ENCODE measurements at regions not wholly inside any gene's neighbourhood (a gene's known extent, or its start where the extent isn't known, plus 50 kb on each side); places are given as distances from the start of the nearest gene placed in this dataset.

- peaks cover 3% of the 10 kb centered on the region; the same call in 1 of the 2 replicates for H3K9me2 ChIP-seq (ENCODE audit: insufficient read depth)
- H3K9me3 ChIP-seq (ENCODE audit: control insufficient read depth in 1 of 2, insufficient read depth in 1 of 2, low read depth in 1 of 2, low read length in 2 of 2), result no peaks in the 10 kb centered on the region
- no peak for DNase-seq (ENCODE audit: low read depth, low spot score)
- ChIA-PET CTCF (no interaction called here), RAD21 (ENCODE audit: low non-redundant PET in 1 of 2, low total read pairs in 2 of 2, uncharacterized antibody in 2 of 2, unreplicated experiment in 2 of 2) (interaction anchor here in 1 of 2 experiments (0.6 kb wide), 1 partner anchor 36 kb away, joined by 7 read pairs; no protein-coding TSS in a partner anchor), POLR2A (no interaction called here)
- no peaks in the 10 kb centered on the region for H3K4me1 ChIP-seq (ENCODE audit: control insufficient read depth in 1 of 2, insufficient read depth in 2 of 2, low read length in 2 of 2)
- H4K20me1 ChIP-seq (ENCODE audit: insufficient read depth), result no peaks in the 10 kb centered on the region
- H3K4me2 ChIP-seq (ENCODE audit: low read length), result no peak overlapping the region
- H3K27me3 ChIP-seq (ENCODE audit: insufficient read depth, low read length), result no peaks in the 10 kb centered on the region
- no peaks in the 10 kb centered on the region for H3K36me3 ChIP-seq (ENCODE audit: control insufficient read depth in 1 of 2, insufficient read depth in 2 of 2, low read length in 2 of 2)
- no peak overlapping the region for H3K9ac ChIP-seq (ENCODE audit: low read length)
- H3K27ac ChIP-seq (ENCODE audit: low read depth, low read length), result no peak overlapping the region
- BruUV-seq (replicated peaks), result no TSS peak
- no peak overlapping the region for H2AFZ ChIP-seq (ENCODE audit: low read depth, low read length, poor library complexity, severe bottlenecking)
- TF ChIP-seq REST (IDR thresholded peaks at IDR 0.05; ENCODE audit: low read depth) (no peak), SRF (IDR thresholded peaks at IDR 0.05; ENCODE audit: low read depth) (no peak), SIN3A (IDR thresholded peaks at IDR 0.05; ENCODE audit: low read depth) (no peak), CTCF (IDR thresholded peaks at IDR 0.05 in 2 of 3, conservative IDR thresholded peaks at IDR 0.05 in 1 of 3; ENCODE audit: borderline replicate concordance in 1 of 3, insufficient read depth in 1 of 3, low read depth in 2 of 3, low read length in 2 of 3) (no peak), FOSL1 (IDR thresholded peaks at IDR 0.05; ENCODE audit: low read depth) (no peak), ZNF274 (IDR thresholded peaks at IDR 0.05; ENCODE audit: low read depth, low read length) (no peak), POLR2A (IDR thresholded peaks at IDR 0.05; ENCODE audit: borderline replicate concordance, extremely low read depth, insufficient read depth, insufficient read length) (no peak), EZH2phosphoT487 (IDR thresholded peaks at IDR 0.05; ENCODE audit: borderline replicate concordance) (no peak), ATF3 (IDR thresholded peaks at IDR 0.05) (no peak), CBX3 (IDR thresholded peaks at IDR 0.05; ENCODE audit: low read depth) (no peak)
- intact Hi-C loops (cut with micrococcal nuclease), result no loop called here
- H3K79me2 ChIP-seq (ENCODE audit: insufficient read depth, low read length), result no peaks in the 10 kb centered on the region
- no peak overlapping the region for H3K4me3 ChIP-seq (replicated peaks in 1 of 2; ENCODE audit: low read depth in 1 of 2, low read length in 2 of 2)
- ATAC-seq, result no peak
Measured at GRCh38 chr5:82766206-82766605, 311.0 kb downstream of the TMEM167A start.
